ENCODE measurements at regions not wholly inside any gene's neighbourhood (a gene's known extent, or its start where the extent isn't known, plus 50 kb on each side); places are given as distances from the start of the nearest gene placed in this dataset. TPM values are rescaled to one million over a fixed set of nuclear protein-coding genes. Genes with fewer than 3 reads are reported as not detected.

- no peak for DNase-seq (ENCODE audit: low spot score)
- Histone ChIP-seq H4K20me1 (ENCODE audit: insufficient read depth, poor library complexity, severe bottlenecking) (no peaks in the 10 kb centered on the region), H3K9me2 (replicated peaks; ENCODE audit: insufficient read depth) (no peaks in the 10 kb centered on the region), H3K27me3 (peaks cover 3% of the 10 kb centered on the region), H3K4me3 (no peak overlapping the region), H3K9me3 (ENCODE audit: low read depth) (no peaks in the 10 kb centered on the region), H2AFZ (no peak overlapping the region), H3K79me2 (no peaks in the 10 kb centered on the region), H3K4me1 (ENCODE audit: insufficient read depth) (no peaks in the 10 kb centered on the region), H3K4me2 (no peak overlapping the region), H3K36me3 (replicated peaks; ENCODE audit: insufficient read depth, low read depth) (no peaks in the 10 kb centered on the region), H3K27ac (no peak overlapping the region)
- no peak for TF ChIP-seq EZH2phosphoT487 (IDR thresholded peaks at IDR 0.05; ENCODE audit: low read depth, severe bottlenecking, unreplicated experiment)
- WGBS (ENCODE audit: low lambda C conversion rate, missing lambda C conversion rate), result 90% methylated on average over 11 of the region's 11 CpGs
Observed at GRCh38 chr1:24981631-24982005, 51.5 kb upstream of the RUNX3 start.

- H3K4me2 ChIP-seq, result no peak overlapping the region
- TF ChIP-seq EZH2 (IDR thresholded peaks at IDR 0.05; ENCODE audit: borderline replicate concordance) (no peak), EZH2phosphoT487 (IDR thresholded peaks at IDR 0.05; ENCODE audit: low read depth, severe bottlenecking, unreplicated experiment) (no peak), CTCF (IDR thresholded peaks at IDR 0.05; ENCODE audit: poor library complexity) (no peak)
- no peak overlapping the region for H2AFZ ChIP-seq
- no peaks in the 10 kb centered on the region for H3K9me2 ChIP-seq (replicated peaks; ENCODE audit: insufficient read depth)
- H3K4me1 ChIP-seq (ENCODE audit: insufficient read depth), result no peaks in the 10 kb centered on the region
- no peaks in the 10 kb centered on the region for H3K9me3 ChIP-seq (ENCODE audit: low read depth)
- H3K27ac ChIP-seq, result no peak overlapping the region
- DNase-seq (ENCODE audit: low spot score), result no peak
- no peaks in the 10 kb centered on the region for H3K36me3 ChIP-seq (replicated peaks; ENCODE audit: insufficient read depth, low read depth)
- H3K79me2 ChIP-seq, result no peaks in the 10 kb centered on the region
- no peaks in the 10 kb centered on the region for H4K20me1 ChIP-seq (ENCODE audit: insufficient read depth, poor library complexity, severe bottlenecking)
- peaks cover 3% of the 10 kb centered on the region for H3K27me3 ChIP-seq
- H3K4me3 ChIP-seq, result no peak overlapping the region
- WGBS (ENCODE audit: low lambda C conversion rate, missing lambda C conversion rate), result 91% methylated on average over 12 of the region's 13 CpGs
Observed at GRCh38 chr1:24980836-24981630, 51.0 kb upstream of the RUNX3 start.

MicroRNAs in the stretch of these regions (microRNA counts, 767-probe panel; counts per million panel counts)
- microRNA hsa-miR-4425, result not detected

Small RNAs in the stretch of these regions (microRNA-seq; reads per million reads assigned to microRNA genes)
- gene MIR4425, result not detected

Small RNAs in the stretch of these regions (small RNA-seq; reads per million reads assigned to genes)
- gene MIR4425, result not detected
